ENCODE measurements at regions not wholly inside any gene's neighbourhood (a gene's known extent, or its start where the extent isn't known, plus 50 kb on each side); places are given as distances from the start of the nearest gene placed in this dataset.

- no peak for DNase-seq (ENCODE audit: low spot score)
Measured at GRCh38 chr15:68525815-68526214, 53.0 kb upstream of the CORO2B start.

- no peak for DNase-seq (ENCODE audit: low spot score)
Measured at GRCh38 chr15:68526269-68526668, 52.5 kb upstream of the CORO2B start.

GRCh38 chr15:68526784-68527183 lies 52.0 kb upstream of the CORO2B start:
- no peak for DNase-seq (ENCODE audit: low spot score)

- peak; percentile 27 for DNase-seq (ENCODE audit: low spot score)
Measured at GRCh38 chr15:68528626-68529290, 50.0 kb upstream of the CORO2B start.

All from COLO829 (cell line).